Endothelial cell of umbilical vein (primary cell): ENCODE measurements at regions not wholly inside any gene's neighbourhood (a gene's known extent, or its start where the extent isn't known, plus 50 kb on each side); places are given as distances from the start of the nearest gene placed in this dataset.

ENCODE experiments used
- BruUV-seq: library from RNA; stranded (reverse); fragments of 400-500 nt; replicated peaks from 2 replicates; lab custom pipeline; 2021; lab: Mats Ljungman, UMichigan
- CTCF ChIA-PET: fragments of 300-600, 350-600 bp; sonication (Branson Sonifier 250); formaldehyde crosslinking; loops from one replicate; lab custom pipeline; 2021; ENCODE audit warnings: antibody characterized with exemption, inconsistent platforms; lab: Charles Lee
- POLR2A ChIA-PET: fragments of 300-600, 350-600 bp; sonication (Branson Sonifier 250); formaldehyde crosslinking; loops from one replicate; lab custom pipeline; 2021; ENCODE audit warnings: antibody characterized with exemption, inconsistent platforms; lab: Charles Lee
- DNase-seq: peaks from one replicate; pipeline ENCODE4 v3.0.0-alpha.2; 2011; ENCODE audit warnings: low read depth, low spot score
- FAIRE-seq: peaks from 2 replicates; lab custom pipeline; 2011; peaks lifted over from hg19 to GRCh38; lab: Jason Lieb, UNC
- H2AFZ ChIP-seq: 2 replicates; pipeline ENCODE4 v1.6.0; 2012; ENCODE audit warnings: low read depth, low read length, control low read depth, inconsistent platforms
- H3K27ac ChIP-seq: 2 replicates; pipeline ENCODE4 v1.5.1; 2011; ENCODE audit warnings: low read depth, mild to moderate bottlenecking, control low read depth, low read length, moderate library complexity; ENCODE audit not compliant: insufficient read depth
- H3K27me3 ChIP-seq, 2 experiments: 2 replicates each; pipeline versions ENCODE4 v1.6.0 to v1.6.1; 2011; ENCODE audit warnings: low read length in 2 of 2, mixed read lengths in 1 of 2; ENCODE audit not compliant: control insufficient read depth in 2 of 2, insufficient read depth in 2 of 2
- H3K36me3 ChIP-seq, 2 experiments: 2 replicates in 1 of 2; 3 replicates in 1 of 2; pipeline ENCODE4 v1.5.1; 2011; ENCODE audit warnings: low read length in 2 of 2, mild to moderate bottlenecking in 1 of 2, moderate library complexity in 1 of 2; ENCODE audit not compliant: control insufficient read depth in 2 of 2, insufficient read depth in 2 of 2; ENCODE audit errors: extremely low read depth in 1 of 2
- H3K4me1 ChIP-seq: 3 replicates; pipeline ENCODE4 v1.5.1; 2011; ENCODE audit warnings: mild to moderate bottlenecking, low read length; ENCODE audit not compliant: control insufficient read depth, insufficient read depth; ENCODE audit errors: extremely low read depth
- H3K4me2 ChIP-seq: 2 replicates; pipeline ENCODE4 v1.6.1; 2011; ENCODE audit warnings: low read length, control low read depth, mixed read lengths; ENCODE audit not compliant: insufficient read depth
- H3K4me3 ChIP-seq, 3 experiments: fragments of 200-600 bp in 1 of 3; sonication (generic), shearing (Covaris generic) in 1 of 3; replicated peaks in 1 of 3; 2 replicates each; pipeline ENCODE4 v1.5.1; 2011 to 2016; ENCODE audit warnings: control low read depth in 3 of 3, low read length in 3 of 3, mild to moderate bottlenecking in 2 of 3, inconsistent platforms in 1 of 3, low read depth in 1 of 3, moderate library complexity in 1 of 3; ENCODE audit not compliant: insufficient read depth in 1 of 3
- H3K79me2 ChIP-seq: 2 replicates; pipeline ENCODE4 v1.6.0; 2012; ENCODE audit warnings: low read length, inconsistent platforms; ENCODE audit not compliant: control insufficient read depth, insufficient read depth
- H3K9ac ChIP-seq: replicated peaks from 2 replicates; pipeline ENCODE3; 2011; ENCODE audit warnings: low read length, control low read depth; ENCODE audit not compliant: insufficient read depth; ENCODE audit errors: extremely low read depth
- H3K9me1 ChIP-seq: replicated peaks from 3 replicates; pipeline ENCODE4 v1.6.0; 2011; ENCODE audit warnings: mild to moderate bottlenecking, low read length; ENCODE audit not compliant: control insufficient read depth, insufficient read depth; ENCODE audit errors: extremely low read depth
- H3K9me3 ChIP-seq: replicated peaks from 2 replicates; pipeline ENCODE4 v1.5.1; 2012; ENCODE audit warnings: low read length, inconsistent platforms; ENCODE audit not compliant: control insufficient read depth, insufficient read depth
- H4K20me1 ChIP-seq: replicated peaks from 2 replicates; pipeline ENCODE3; 2011; ENCODE audit warnings: mild to moderate bottlenecking, low read length; ENCODE audit not compliant: control insufficient read depth, insufficient read depth; ENCODE audit errors: extremely low read depth
- EZH2 ChIP-seq: IDR thresholded peaks from 2 replicates; pipeline ENCODE4 v1.6.1; 2012; ENCODE audit warnings: borderline replicate concordance, low read depth, mild to moderate bottlenecking, moderate library complexity, low read length, inconsistent platforms; ENCODE audit not compliant: severe bottlenecking
- FOS ChIP-seq: IDR thresholded peaks from 2 replicates; pipeline ENCODE4 v1.6.1; 2011; ENCODE audit warnings: mild to moderate bottlenecking, low read length, moderate library complexity, borderline replicate concordance; ENCODE audit not compliant: insufficient read depth
- GATA2 ChIP-seq: IDR thresholded peaks from 2 replicates; pipeline ENCODE4 v1.7.0; 2011; ENCODE audit warnings: low read depth, mild to moderate bottlenecking, moderate library complexity, mixed read lengths, low read length; ENCODE audit not compliant: insufficient read length, insufficient read depth
- JUN ChIP-seq: IDR thresholded peaks from 2 replicates; pipeline ENCODE4 v1.6.1; 2011; ENCODE audit warnings: borderline replicate concordance, low read depth; ENCODE audit not compliant: insufficient read length, insufficient read depth
- MYC ChIP-seq: IDR thresholded peaks from one replicate; pipeline ENCODE4 v1.6.1; 2011; ENCODE audit warnings: mild to moderate bottlenecking, low read depth, low read length
- POLR2A ChIP-seq: IDR thresholded peaks from 2 replicates; pipeline ENCODE4 v1.6.1; 2012; ENCODE audit warnings: low read depth, mild to moderate bottlenecking, control low read depth, low read length
- POLR2AphosphoS5 ChIP-seq: IDR thresholded peaks from 2 replicates; pipeline ENCODE4 v1.6.1; 2012; ENCODE audit warnings: low read depth, mild to moderate bottlenecking, control low read depth, low read length, moderate library complexity; ENCODE audit not compliant: insufficient read depth
- dilution Hi-C: fragments of 300-500 bp; cut with MboI; formaldehyde crosslinking; loops from one replicate; pipeline ENCODE4 v1.15.0; 2019; ENCODE audit warnings: low sequenced_read_pairs; ENCODE audit not compliant: extremely low pct_ligation_motif_present
- intact Hi-C: fragments of 100-400 bp; cut with micrococcal nuclease; formaldehyde crosslinking; loops from one replicate; pipeline ENCODE4 v1.10.0; 2022
- TF ChIP-seq, protein P1 (sequence below): IDR thresholded peaks from 2 replicates; pipeline ENCODE4 v1.6.1; 2011; ENCODE audit not compliant: insufficient read depth, insufficient read length
- TF ChIP-seq, protein P2 (sequence below), 2 donors: IDR thresholded peaks; 1 replicate in 1 of 2; 2 replicates in 1 of 2; pipeline ENCODE4 v1.5.1; 2011; ENCODE audit warnings: low read length in 2 of 2, mild to moderate bottlenecking in 2 of 2, moderate library complexity in 2 of 2, control low read depth in 1 of 2, inconsistent platforms in 1 of 2, low read depth in 1 of 2; ENCODE audit not compliant: insufficient read depth in 1 of 2; ENCODE audit errors: extremely low read depth in 1 of 2

- Histone ChIP-seq H3K9me3 (no peaks in the 10 kb centered on the region), H3K79me2 (peaks cover 19% of the 10 kb centered on the region), H3K4me3 (no peak overlapping the region), H3K27me3 (no peaks in the 10 kb centered on the region), H4K20me1 (no peaks in the 10 kb centered on the region), H3K9me1 (no peaks in the 10 kb centered on the region), H3K4me1 (peaks cover 20% of the 10 kb centered on the region), H3K36me3 (no peaks in the 10 kb centered on the region), H3K27ac (no peak overlapping the region), H3K4me2 (peak overlapping the region; percentile 85), H3K9ac (no peak overlapping the region), H2AFZ (peak overlapping the region; percentile 23)
- FAIRE-seq (no peak), DNase-seq (no peak)
- no TSS peak for BruUV-seq
- POLR2A ChIA-PET, result no interaction called here
- intact Hi-C loops, result no loop called here
- CTCF ChIA-PET, result interaction anchor here (1.0 to 1.5 kb wide), 2 partner anchors 13 to 124 kb away, joined by 3 read pairs; no protein-coding TSS in a partner anchor
- dilution Hi-C loops, result no loop called here
- no peak for TF ChIP-seq EZH2
- no peak for TF ChIP-seq MYC
- no peak for TF ChIP-seq JUN
- TF ChIP-seq, protein P1, sequence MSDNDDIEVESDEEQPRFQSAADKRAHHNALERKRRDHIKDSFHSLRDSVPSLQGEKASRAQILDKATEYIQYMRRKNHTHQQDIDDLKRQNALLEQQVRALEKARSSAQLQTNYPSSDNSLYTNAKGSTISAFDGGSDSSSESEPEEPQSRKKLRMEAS, result no peak
- TF ChIP-seq POLR2A, result no peak
- no peak for TF ChIP-seq FOS
- no peak for TF ChIP-seq POLR2AphosphoS5
- TF ChIP-seq, protein P2, sequence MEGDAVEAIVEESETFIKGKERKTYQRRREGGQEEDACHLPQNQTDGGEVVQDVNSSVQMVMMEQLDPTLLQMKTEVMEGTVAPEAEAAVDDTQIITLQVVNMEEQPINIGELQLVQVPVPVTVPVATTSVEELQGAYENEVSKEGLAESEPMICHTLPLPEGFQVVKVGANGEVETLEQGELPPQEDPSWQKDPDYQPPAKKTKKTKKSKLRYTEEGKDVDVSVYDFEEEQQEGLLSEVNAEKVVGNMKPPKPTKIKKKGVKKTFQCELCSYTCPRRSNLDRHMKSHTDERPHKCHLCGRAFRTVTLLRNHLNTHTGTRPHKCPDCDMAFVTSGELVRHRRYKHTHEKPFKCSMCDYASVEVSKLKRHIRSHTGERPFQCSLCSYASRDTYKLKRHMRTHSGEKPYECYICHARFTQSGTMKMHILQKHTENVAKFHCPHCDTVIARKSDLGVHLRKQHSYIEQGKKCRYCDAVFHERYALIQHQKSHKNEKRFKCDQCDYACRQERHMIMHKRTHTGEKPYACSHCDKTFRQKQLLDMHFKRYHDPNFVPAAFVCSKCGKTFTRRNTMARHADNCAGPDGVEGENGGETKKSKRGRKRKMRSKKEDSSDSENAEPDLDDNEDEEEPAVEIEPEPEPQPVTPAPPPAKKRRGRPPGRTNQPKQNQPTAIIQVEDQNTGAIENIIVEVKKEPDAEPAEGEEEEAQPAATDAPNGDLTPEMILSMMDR (IDR thresholded peaks at IDR 0.05; ENCODE audit: extremely low read depth in 1 of 2, insufficient read depth in 1 of 2, low read depth in 1 of 2, low read length in 2 of 2), result no peak
- TF ChIP-seq GATA2, result no peak
These were observed 107.4 kb upstream of the IFNE start for GRCh38 chr9:21589344-21590056.
